ENCODE measurements at regions not wholly inside any gene's neighbourhood (a gene's known extent, or its start where the extent isn't known, plus 50 kb on each side); places are given as distances from the start of the nearest gene placed in this dataset.

GRCh38 chr13:110070511-110071120, 236.3 kb downstream of the COL4A1 start:
- Mint-ChIP-seq H3K27ac (ENCODE audit: unreplicated experiment) (peak overlapping the region; percentile 17), H3K4me1 (ENCODE audit: low read depth) (peaks cover 7% of the 10 kb centered on the region), H3K36me3 (ENCODE audit: low read depth) (no peaks in the 10 kb centered on the region), H3K4me3 (ENCODE audit: unreplicated experiment) (no peak overlapping the region), H3K9me3 (ENCODE audit: low read depth) (no peaks in the 10 kb centered on the region), H3K27me3 (ENCODE audit: low read depth) (no peaks in the 10 kb centered on the region)
- no peak for DNase-seq (ENCODE audit: low spot score)
- TF ChIP-seq CTCF (IDR thresholded peaks at IDR 0.05), result no peak

- Mint-ChIP-seq H3K9me3 (ENCODE audit: low read depth) (no peaks in the 10 kb centered on the region), H3K4me1 (ENCODE audit: low read depth) (peaks cover 7% of the 10 kb centered on the region)
Observed at GRCh38 chr13:110070046-110070445, 236.9 kb downstream of the COL4A1 start.

GRCh38 chr13:110068176-110068473, 238.8 kb downstream of the COL4A1 start:
- H3K4me1 Mint-ChIP-seq (ENCODE audit: low read depth), result peaks cover 7% of the 10 kb centered on the region
- H3K9me3 Mint-ChIP-seq (ENCODE audit: low read depth), result no peaks in the 10 kb centered on the region
- no peaks in the 10 kb centered on the region for H3K27me3 Mint-ChIP-seq (ENCODE audit: low read depth)
- DNase-seq (ENCODE audit: low spot score), result no peak
- H3K4me3 Mint-ChIP-seq (ENCODE audit: unreplicated experiment), result no peak overlapping the region
- no peak overlapping the region for H3K27ac Mint-ChIP-seq (ENCODE audit: unreplicated experiment)
- TF ChIP-seq CTCF (IDR thresholded peaks at IDR 0.05), result no peak
- no peaks in the 10 kb centered on the region for H3K36me3 Mint-ChIP-seq (ENCODE audit: low read depth)

More at GRCh38 chr13:110070046-110070445, 236.9 kb downstream of the COL4A1 start:
- no peak for TF ChIP-seq CTCF (IDR thresholded peaks at IDR 0.05)
- Mint-ChIP-seq H3K36me3 (ENCODE audit: low read depth) (no peaks in the 10 kb centered on the region), H3K27me3 (ENCODE audit: low read depth) (no peaks in the 10 kb centered on the region), H3K4me3 (ENCODE audit: unreplicated experiment) (no peak overlapping the region), H3K27ac (ENCODE audit: unreplicated experiment) (peak overlapping the region; percentile 17)
- no peak for DNase-seq (ENCODE audit: low spot score)

GRCh38 chr13:110067355-110068175, 239.4 kb downstream of the COL4A1 start:
- no peak overlapping the region for H3K27ac Mint-ChIP-seq (ENCODE audit: unreplicated experiment)
- no peak overlapping the region for H3K4me3 Mint-ChIP-seq (ENCODE audit: unreplicated experiment)
- peaks cover 7% of the 10 kb centered on the region for H3K4me1 Mint-ChIP-seq (ENCODE audit: low read depth)
- no peaks in the 10 kb centered on the region for H3K27me3 Mint-ChIP-seq (ENCODE audit: low read depth)
- DNase-seq (ENCODE audit: low spot score), result no peak
- H3K9me3 Mint-ChIP-seq (ENCODE audit: low read depth), result no peaks in the 10 kb centered on the region
- H3K36me3 Mint-ChIP-seq (ENCODE audit: low read depth), result no peaks in the 10 kb centered on the region
- TF ChIP-seq CTCF (IDR thresholded peaks at IDR 0.05), result no peak

- H3K4me3 Mint-ChIP-seq (ENCODE audit: unreplicated experiment), result no peak overlapping the region
- H3K27me3 Mint-ChIP-seq (ENCODE audit: low read depth), result no peaks in the 10 kb centered on the region
- H3K36me3 Mint-ChIP-seq (ENCODE audit: low read depth), result no peaks in the 10 kb centered on the region
- no peak for DNase-seq (ENCODE audit: low spot score)
- no peak for TF ChIP-seq CTCF (IDR thresholded peaks at IDR 0.05)
- no peak overlapping the region for H3K27ac Mint-ChIP-seq (ENCODE audit: unreplicated experiment)
- peaks cover 7% of the 10 kb centered on the region for H3K4me1 Mint-ChIP-seq (ENCODE audit: low read depth)
- no peaks in the 10 kb centered on the region for H3K9me3 Mint-ChIP-seq (ENCODE audit: low read depth)
Observed at GRCh38 chr13:110065780-110066179, 241.2 kb downstream of the COL4A1 start.

Data from chondrocyte (in vitro differentiated cells).